SK-N-SH treated with all-trans-retinoic acid at 6 μM for 48 hours (cell line): ENCODE measurements at regions not wholly inside any gene's neighbourhood (a gene's known extent, or its start where the extent isn't known, plus 50 kb on each side); places are given as distances from the start of the nearest gene placed in this dataset.

Source experiments
- ESRRG ChIP-seq: fragments of 250-450 bp; sonication (Bioruptor Pico); IDR thresholded peaks from 2 replicates; pipeline ENCODE4 v1.6.1; 2021; ENCODE audit warnings: mild to moderate bottlenecking
- GLIS3 ChIP-seq: fragments of 250-450 bp; sonication (Bioruptor Pico); IDR thresholded peaks from 2 replicates; pipeline ENCODE4 v1.5.0; 2020; ENCODE audit warnings: mild to moderate bottlenecking, moderate library complexity
- RARB ChIP-seq: fragments of 250-450 bp; sonication (Bioruptor Pico); IDR thresholded peaks from 2 replicates; pipeline ENCODE4 v1.8.0; 2021; ENCODE audit warnings: mild to moderate bottlenecking, moderate library complexity
- SNAI2 ChIP-seq: fragments of 250-450 bp; sonication (Bioruptor Pico); IDR thresholded peaks from 2 replicates; pipeline ENCODE4 v1.5.0; 2020; ENCODE audit warnings: mild to moderate bottlenecking, moderate library complexity
- TF ChIP-seq, protein P1 (sequence below): fragments of 250-450 bp; sonication (Bioruptor Pico); IDR thresholded peaks from 2 replicates; pipeline ENCODE4 v1.8.0; 2020; ENCODE audit warnings: mild to moderate bottlenecking, moderate library complexity, borderline replicate concordance

DNA sequence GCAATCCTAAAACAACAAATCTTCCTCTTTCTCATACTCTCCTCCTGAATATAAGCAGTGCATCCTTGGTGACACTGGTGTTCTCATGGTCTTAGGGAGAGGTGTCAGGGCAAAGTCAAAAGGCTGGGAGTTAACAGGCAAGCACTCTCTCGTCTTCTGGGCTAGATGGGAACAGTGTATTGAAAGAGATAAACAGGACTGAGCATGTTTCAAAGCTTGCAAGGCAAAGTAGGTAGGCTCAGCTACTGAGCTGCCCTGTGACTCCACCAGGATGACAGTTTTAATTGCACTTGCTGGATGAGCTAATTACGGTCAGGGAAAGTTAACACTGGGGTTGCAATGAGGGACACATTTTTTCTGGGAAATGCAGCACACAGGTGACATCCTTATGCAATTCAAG is 554.9 kb upstream of the NRP1 start:
- TF ChIP-seq, protein P1, sequence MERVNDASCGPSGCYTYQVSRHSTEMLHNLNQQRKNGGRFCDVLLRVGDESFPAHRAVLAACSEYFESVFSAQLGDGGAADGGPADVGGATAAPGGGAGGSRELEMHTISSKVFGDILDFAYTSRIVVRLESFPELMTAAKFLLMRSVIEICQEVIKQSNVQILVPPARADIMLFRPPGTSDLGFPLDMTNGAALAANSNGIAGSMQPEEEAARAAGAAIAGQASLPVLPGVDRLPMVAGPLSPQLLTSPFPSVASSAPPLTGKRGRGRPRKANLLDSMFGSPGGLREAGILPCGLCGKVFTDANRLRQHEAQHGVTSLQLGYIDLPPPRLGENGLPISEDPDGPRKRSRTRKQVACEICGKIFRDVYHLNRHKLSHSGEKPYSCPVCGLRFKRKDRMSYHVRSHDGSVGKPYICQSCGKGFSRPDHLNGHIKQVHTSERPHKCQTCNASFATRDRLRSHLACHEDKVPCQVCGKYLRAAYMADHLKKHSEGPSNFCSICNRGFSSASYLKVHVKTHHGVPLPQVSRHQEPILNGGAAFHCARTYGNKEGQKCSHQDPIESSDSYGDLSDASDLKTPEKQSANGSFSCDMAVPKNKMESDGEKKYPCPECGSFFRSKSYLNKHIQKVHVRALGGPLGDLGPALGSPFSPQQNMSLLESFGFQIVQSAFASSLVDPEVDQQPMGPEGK (CRISPR knock-in tag), result no peak
- TF ChIP-seq ESRRG (CRISPR knock-in tag) (no peak), GLIS3 (CRISPR knock-in tag) (no peak), SNAI2 (CRISPR knock-in tag) (no peak), RARB (no peak)
